Activated T-cell treated with anti-CD3 and anti-CD28 coated beads for 48 hours (primary cell): ENCODE measurements at regions not wholly inside any gene's neighbourhood (a gene's known extent, or its start where the extent isn't known, plus 50 kb on each side); places are given as distances from the start of the nearest gene placed in this dataset.

Experiments used
- DNase-seq: peaks from one replicate; pipeline ENCODE4 v3.0.0-alpha.2; 2020; ENCODE audit warnings: low read depth

DNA sequence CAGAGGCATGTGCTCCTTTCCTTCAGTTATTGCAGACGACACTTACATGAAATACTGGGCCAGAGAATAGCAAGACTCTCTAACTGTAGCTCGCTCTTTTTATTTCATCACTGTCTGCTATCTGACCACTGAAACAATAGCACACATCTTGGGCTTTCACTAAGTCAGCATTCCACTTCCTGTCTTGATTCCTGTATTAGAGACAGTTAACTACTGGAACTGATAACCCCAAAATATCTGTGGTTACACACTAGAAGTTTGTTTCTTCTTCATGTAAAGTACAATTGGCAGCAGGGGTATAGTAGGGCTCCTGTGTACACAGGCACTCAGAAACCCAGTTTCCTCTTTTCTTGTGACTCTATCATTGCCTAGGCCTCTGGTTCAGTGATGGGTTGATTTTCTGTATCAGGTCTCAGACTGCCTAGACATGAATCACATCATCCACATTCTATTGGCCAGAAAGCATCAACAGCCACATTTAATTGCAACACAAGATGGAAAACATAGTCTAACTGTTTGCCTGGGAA lies 230.2 kb upstream of the CD96 start:
- no peak for DNase-seq

DNA sequence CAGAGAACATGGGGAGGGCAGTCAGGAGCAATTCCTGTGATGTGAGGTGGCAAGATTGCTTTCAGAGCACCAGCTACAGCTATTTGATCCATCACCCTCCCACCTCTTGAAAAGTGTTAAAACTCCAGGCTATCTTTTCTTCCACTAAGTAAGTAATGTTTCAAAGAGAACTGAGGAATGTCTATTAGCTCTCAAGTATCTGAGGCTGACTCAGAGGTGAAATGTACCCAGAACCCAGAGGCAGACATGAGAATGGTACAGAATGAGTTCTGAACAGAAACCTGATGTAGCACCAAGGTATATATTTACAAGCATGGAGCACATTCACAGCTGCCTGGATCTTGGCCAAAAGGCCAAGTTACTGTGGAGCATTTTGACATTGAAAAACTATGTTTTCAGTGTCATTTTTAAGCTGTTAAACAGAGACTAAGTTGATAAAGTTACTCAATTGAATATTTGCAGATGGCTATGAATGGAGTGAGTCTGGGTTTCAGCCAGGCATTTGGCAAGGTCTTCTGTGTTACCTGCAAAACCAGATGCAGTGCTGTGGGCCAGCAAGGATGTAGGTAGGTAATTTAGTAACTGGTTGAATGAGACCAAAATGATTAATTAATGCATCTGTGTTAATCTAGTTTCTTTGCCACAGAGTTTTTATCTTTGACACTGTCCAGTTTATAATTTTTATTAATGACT lies 227.7 kb upstream of the CD96 start:
- DNase-seq, result no peak

DNA sequence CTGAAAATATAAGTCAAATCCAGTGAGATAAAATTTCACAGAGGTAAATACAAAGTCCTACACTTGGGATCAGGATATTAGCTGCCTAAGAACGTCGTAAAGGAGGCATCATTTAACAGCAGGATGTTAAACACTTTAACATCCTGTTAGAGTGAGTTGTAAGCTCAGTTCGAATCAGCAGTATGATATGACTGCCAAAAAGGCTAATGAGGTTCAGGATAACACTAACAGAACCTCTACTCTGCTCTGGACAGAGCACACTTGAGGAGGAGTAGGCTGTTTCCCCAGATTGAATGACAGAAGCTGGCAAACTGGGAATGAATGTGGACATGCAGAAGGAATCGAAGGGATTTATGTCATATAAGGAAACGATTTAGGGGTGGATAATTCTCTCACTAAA lies 227.1 kb upstream of the CD96 start:
- DNase-seq, result no peak

DNA sequence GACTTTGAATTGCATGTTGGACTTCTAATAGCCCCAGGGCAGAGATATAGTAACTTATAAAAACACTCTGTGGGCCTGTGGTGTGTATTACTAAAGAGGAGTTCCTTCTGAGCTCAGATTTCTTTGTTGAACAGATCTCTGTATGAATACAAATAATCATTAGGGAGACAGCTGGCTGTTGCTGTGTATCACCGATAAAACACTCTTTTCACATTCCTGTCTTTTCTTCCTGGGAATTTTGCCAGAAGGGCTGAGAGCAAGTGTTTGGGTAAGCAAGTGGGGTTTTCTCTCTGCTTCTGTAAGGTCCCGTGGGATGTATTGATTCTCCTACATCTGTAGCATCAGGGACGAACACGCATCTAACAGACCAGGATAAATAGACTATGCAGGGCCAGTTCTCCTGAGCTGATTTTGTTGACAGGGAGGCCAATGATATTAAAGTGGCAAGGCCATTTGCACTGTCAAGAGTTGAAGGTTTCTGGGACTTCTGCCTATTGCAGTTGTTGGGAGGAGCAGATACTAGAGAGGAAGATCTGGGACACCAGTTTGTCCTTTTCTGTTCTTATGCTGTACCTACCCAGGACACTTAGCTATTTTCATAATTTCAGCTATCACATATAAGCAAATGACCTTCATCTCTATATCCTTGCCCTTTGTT lies 225.9 kb upstream of the CD96 start:
- DNase-seq, result no peak

DNA sequence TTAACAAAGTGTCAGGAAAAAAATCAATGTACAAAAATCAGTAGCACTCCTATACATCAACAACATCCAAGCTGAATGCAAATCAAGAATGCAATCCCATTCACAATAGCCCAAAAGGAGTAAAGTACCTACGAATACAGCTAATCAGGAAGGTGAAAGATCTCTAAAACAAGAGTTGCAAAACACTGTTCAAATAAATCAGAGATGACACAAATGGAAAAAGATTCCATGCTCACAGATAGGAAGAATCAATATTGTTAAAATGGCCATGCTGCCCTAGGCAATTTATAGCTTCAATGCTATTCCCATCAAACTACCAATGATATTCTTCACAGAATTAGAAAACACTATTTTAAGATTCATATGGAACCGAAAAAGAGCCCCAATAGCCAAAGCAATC lies 223.7 kb upstream of the CD96 start:
- no peak for DNase-seq

DNA sequence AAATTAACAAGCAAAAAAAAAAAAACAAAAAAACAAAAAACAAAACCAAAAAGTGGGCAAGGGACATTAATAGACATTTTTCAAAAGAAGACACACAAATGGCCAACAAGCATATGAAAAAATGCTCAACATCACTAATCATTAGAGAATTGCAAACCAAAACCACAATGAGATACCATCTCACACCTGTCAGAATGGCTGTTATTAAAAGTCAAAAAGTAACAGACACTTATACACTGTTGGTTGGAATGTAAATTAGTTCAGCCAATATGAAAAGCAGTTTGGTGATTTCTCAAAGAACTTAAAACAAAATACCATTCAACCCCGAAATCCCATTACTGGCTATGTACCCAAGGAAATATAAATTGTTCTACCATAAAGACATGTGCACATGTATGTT lies 222.4 kb upstream of the CD96 start:
- no peak for DNase-seq

DNA sequence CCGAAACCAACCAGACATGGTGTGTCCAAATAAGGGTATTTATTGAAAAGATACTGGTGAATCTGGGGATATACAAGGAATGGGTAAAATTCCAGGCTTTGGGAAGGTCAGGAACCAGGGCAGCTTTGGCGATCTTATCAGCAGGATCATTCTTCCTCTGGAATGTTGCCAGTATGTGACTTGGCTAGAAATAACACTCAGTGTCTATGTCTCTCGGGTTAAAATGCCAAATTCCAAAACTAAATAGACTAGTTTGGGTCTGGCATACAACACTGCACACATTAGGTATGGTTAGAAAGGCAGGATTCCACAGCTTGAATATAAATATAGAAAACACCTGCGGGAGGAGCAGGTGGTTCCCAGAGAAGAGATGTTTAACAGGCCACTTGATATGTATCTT lies 220.2 kb upstream of the CD96 start:
- DNase-seq, result no peak

DNA sequence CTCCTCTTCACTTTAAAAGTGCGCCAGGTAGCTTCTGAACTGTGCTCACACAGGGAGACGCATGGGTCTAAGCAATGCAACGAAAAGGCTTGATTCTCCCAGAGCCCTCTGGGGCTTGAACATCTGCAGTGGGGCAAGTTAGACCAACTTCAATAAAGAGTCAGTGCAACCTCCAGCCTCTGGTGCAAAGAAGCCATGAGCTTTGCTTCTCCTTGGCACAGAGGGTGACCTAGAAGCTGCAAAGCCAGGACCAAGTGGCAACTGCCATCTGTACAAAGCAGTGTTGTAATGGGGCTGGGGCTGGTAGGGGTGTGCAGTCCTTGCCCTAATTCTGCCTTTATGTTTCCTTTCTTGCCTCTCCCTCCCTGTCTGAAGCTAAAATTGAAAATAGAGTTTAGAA lies 219.0 kb upstream of the CD96 start:
- no peak for DNase-seq

DNA sequence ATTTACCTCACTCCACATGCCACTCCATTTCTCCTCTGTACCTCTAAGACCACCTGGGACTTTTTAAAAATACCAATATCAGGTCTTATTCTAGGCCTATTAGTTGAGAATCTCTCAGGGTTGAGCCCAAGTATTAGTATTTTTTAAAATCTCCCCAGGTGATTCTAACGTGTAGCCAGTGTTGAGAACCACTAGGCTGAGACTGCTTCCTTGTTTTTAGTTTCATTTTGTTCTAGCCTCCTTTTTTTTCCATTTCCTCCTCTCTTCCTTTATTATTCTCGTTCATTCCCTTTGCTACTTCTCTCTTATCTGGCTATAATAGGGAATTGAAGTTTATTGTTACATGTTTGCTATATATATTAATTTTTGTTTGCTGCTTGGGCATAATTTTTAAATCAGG lies 217.8 kb upstream of the CD96 start:
- no peak for DNase-seq

DNA sequence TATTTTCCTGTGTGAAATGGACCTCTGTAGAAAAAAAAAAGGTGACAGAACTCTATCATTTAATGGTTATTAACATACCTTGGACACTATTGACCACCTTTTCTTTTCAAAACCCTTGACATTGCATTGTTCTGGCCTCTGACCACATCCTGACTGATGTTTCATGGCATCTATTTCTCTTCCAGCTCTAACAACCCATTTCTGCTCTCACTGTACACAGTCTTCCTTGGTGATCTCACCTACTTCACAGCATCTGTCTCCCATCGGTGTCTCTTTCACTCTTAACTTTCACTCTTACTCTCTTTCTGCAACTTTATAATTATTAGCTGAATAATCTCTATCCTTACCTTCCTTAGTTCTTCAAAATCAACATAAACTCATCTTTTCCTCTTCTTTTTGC lies 217.4 kb upstream of the CD96 start:
- no peak for DNase-seq

DNA sequence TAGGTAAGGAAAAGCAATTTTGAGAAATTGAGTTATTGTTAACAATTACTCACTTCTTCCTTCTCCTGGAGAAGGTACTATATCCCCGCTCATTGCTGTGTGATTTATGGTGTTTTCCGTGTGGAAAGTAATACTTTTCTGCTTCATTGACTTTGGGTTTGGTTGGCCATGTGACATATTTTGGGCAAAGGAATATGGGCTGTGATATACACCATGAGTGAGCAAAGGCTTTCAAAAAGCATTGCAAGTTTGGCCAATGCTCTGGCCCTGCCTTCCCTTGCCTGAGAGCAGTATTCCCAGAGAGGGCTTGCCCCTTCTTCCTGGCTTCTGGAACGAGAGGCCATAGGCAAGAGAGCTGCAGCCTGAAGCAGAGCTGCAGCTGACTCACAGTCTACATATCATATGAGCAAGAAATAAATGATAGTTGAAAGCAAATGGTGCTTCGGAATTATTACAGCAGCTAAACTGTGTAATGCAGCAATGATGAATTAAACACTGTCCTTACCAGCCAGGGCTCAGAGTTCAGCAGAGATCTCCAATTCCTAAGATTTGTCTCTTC lies 216.8 kb upstream of the CD96 start:
- DNase-seq, result no peak

DNA sequence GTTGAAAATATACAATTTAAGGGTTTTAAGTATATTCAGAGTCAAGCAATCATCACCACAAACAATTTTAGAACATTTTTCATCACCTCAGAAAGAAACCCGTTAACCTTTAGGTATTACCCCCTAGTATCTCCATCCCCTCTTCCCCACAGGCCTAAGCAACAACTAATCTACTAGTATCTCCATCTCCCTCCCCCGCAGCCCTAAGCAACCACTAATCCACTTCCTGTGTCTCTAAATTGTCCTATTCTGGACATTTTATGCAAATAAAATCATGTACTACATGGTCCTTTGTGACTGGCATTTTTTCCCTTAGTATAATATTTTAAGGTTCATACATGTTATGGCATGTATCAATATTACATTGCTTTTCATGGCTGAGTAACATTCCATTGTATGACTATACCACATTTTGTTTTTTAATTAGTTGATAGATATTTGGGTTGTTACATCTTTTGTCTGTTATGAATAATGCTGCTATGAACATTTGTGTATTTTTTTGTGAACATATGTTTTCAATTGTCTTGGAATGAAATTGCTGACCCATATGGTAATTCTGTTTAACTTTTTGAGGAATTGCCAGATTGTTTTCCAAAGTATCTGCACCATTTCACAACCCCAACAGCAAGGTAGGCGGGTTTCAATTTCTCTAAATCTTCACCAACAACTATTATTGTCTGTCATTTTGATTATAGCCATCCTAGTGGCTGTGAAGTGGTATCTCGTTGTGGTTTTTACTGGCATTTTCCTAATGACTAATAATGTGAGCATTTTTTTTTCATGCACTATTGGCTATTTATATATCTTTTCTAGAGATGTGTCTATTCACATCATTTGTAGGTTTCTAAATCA lies 215.6 kb upstream of the CD96 start:
- DNase-seq, result no peak

DNA sequence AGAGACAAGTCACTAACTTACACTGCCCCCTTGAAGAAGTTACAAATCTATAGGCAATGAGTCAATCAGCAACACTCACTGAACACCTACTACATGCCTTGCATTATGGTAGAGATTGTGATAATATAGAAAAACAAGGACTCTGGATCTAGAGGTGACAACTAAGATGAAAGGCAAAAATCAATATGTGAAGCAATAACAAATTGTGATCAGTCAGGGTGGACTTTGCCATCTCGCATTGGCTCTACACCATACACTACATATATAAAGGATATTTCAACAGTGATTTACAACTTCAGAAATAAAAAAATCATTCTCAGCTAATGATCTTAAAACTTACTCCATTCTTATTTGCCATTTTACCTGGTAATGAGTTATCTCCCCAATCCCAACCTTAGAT lies 210.7 kb upstream of the CD96 start:
- DNase-seq, result no peak

DNA sequence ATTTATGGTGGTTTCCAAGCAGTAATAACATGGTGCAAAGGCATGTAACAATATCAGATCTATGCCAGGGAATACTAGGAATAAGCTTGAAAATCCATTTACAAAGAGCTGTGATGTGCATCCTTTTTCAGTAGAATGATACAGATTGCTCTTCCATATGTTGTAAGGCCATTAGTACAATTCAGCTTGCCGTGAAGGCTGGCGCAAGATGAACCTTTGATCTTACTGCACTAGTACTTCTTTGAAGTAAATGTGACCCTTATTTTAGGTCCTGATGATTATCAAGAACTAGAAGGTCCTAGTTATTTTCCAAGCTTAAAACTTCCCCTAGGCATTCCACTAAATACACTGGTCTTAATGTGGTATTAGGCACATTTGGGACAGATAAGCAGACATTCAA lies 210.1 kb upstream of the CD96 start:
- DNase-seq, result no peak

DNA sequence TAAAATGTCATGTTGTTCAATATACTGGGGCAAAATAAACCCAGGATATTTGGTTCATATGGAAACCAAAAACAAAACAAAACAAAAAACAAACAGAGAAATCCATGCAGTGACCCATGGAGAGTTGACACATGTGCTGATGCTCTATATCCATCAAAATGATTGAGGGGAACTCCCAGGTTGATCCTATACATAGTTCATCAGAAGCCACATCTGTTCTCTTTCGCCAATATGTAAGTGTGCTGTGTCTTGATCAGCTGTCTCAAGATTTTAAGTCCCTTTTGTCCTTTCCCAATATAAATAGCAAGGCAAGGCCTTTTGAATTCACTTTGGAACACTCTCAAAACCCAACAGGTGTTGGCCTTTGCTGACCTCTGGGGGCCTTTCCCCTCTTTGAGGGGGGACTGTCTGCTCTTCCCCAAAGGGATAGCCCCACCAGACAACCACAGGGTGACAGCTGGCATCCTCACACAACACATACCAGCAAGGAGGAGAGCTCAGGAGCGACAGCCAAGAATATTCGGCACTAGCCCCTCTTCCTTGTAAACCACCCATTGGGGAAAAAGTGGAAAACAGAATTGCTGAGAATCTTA lies 209.4 kb upstream of the CD96 start:
- DNase-seq, result no peak

DNA sequence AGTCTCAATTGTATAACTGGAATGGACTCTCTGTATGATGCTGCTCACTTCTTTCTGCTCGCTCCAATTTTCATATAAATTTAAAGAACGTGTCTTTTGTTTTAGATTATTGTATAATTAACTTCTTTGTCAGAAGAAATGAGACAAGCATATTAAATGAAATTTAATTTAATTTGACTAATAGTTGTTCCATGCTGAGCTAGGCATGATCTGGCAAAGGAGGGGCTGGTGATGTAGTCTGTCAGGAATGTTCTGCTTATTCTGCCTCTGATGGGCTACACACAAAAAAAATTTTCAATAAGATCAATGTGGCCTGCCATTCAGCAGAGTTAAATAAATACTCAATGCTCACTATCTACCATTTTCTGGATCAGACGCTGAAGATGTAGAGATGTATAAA lies 208.4 kb upstream of the CD96 start:
- no peak for DNase-seq

DNA sequence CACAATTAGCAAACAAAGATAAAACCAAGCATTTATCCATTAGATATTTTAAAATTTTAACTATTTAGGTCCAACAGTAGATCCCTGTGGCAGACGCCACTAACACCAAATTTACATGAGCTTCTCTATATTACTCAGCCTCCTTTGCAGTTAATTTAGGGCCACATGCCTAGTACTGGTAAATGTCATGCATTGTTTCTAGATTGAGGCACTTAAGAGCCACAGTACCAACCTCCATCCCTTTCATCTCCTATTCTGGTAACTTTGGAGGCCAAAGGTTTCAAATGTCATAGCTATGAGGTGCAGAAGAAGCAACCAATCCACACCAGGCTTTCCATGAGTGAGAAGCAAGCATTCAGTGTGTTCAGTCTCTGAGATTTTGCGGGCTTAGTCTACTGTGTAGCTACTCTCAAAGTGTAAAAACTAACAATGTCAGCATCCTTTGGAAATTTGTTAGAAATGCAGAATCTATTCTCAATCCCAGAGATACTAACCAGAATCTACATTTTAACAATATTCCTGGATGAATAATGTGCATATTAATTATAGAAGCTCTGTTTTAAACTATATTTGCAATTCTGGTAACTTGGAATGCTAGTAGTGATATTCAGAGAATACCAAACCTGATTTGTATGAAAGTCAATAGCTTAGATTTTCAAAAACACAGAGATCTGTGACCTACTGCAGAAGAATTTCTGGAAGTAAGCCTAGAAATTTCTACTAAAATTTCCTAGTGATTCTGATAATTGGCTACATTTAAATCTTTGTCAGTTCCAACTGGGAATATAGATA lies 206.3 kb upstream of the CD96 start:
- no peak for DNase-seq

DNA sequence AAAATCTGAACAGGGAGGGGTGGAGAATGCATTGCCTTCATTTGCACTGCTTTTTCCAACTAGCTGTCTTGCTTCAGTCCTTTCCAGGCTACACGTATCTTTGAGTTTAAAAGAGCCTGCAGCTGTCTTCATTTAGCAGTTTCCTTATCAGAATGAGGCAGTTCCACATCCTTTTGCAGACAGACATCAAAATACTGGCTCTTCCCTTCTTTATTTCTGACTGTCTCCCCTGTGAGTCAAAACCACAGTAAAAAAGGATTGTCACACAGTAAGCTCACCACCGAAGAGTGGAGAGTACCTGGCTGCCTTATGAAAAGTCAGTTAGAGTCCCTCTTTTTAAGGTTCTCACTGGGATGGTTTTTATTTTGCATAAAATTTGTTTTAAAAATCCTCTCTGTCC lies 205.5 kb upstream of the CD96 start:
- no peak for DNase-seq

DNA sequence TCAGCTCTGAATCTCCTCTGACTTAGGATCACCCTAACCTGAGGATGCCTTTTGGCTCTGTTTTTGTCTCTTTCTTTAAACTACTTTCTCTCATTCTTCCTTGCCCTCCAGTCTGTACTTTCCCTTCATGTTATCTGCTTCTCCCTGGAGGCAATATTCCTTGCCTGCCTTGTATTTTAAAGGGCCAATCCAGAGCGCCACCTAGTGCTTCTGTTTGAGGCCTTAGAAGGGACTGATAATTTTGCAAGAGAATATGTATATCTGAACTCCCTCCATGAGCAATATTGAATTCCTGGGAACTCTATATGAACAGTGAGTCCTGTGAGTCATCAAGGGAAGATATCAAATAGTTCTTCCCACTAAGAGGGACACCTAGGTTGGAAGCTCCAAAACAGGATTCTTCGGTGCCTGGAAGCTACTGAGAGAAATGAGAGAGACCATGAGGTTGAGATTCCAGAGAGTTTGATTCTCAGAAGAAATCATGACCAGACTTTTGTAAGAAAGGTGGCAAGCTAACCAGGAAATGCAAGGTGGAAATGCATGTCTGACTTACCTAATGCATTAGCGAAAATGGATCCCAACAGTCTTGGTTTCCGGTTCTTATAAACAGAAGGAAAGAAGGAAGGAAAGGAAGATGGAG lies 203.8 kb upstream of the CD96 start:
- DNase-seq, result peak; percentile 15

DNA sequence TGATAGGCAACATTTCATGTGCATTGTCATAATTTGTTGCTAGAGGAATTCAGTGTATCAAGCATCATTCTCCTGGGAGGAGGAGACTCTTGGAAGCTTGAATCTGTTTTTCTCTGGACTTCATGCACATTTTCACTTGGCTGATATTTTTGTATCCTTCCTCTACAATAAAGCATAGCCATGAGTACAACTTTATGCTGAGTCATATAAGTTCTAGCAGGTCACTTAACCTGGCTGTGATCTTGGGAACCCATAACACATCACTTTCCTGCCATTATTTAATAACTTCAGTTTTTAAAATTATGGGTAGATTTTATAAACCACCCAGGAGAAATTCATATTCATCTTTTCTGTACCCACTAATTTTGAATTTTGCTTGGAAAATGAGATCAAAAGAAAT lies 203.0 kb upstream of the CD96 start:
- no peak for DNase-seq

DNA sequence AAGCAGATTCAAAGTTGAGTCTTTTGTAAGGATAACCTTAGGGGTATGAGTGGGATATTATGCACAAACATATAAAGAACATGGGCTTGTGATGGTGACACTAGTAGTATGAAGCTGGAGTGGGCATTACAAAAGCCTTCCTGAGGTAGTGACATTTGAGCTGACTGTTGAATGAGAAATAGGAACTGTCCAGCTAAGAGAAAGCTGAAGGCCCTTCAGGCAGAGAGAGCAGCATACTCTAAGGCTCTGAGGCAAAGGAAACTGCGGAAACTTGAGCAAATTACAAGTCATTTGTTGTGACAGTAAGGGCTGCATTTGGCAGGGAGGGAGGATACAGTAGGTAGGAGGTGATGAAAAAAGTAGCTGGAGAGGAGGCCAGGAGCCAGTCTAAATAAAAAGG lies 190.7 kb upstream of the CD96 start:
- DNase-seq, result no peak
